GM12891 (cell line): ENCODE measurements at regions not wholly inside any gene's neighbourhood (a gene's known extent, or its start where the extent isn't known, plus 50 kb on each side); places are given as distances from the start of the nearest gene placed in this dataset.

ENCODE experiments used
- POLR2A ChIP-seq: IDR thresholded peaks from 2 replicates; pipeline ENCODE4 v1.6.1; 2011; ENCODE audit warnings: low read depth, low read length, control low read depth
- POLR2AphosphoS5 ChIP-seq: IDR thresholded peaks from 2 replicates; pipeline ENCODE4 v1.6.1; 2011; ENCODE audit warnings: low read depth, low read length, control low read depth

GRCh38 chr3:181363231-181363630 is 348.5 kb upstream of the SOX2 start:
- no peak for TF ChIP-seq POLR2A
- no peak for TF ChIP-seq POLR2AphosphoS5
